MM.1S (cell line): ENCODE measurements at regions not wholly inside any gene's neighbourhood (a gene's known extent, or its start where the extent isn't known, plus 50 kb on each side); places are given as distances from the start of the nearest gene placed in this dataset.
"Not testable (repeated sequence)": the region's sequence is repeated elsewhere in the genome, so short reads cannot be mapped to it uniquely, and the experiment has no call there.

ENCODE experiments used
- CTCF ChIP-seq: fragments of 300-600 bp; sonication (generic); IDR thresholded peaks from 2 replicates; pipeline ENCODE4 v1.5.1; 2016; ENCODE audit warnings: antibody characterized with exemption, low read length, mixed read lengths
- EZH2 ChIP-seq: fragments of 300-600 bp; sonication (generic); optimal IDR thresholded peaks from 2 replicates; pipeline ENCODE3; 2017; ENCODE audit warnings: low read depth, mild to moderate bottlenecking, antibody characterized with exemption, low read length, mixed read lengths
- EZH2phosphoT487 ChIP-seq: fragments of 300-600 bp; sonication (generic); IDR thresholded peaks from 2 replicates; pipeline ENCODE4 v1.6.1; 2018; ENCODE audit warnings: antibody characterized with exemption, low read length

- not testable (repeated sequence) for TF ChIP-seq CTCF, EZH2phosphoT487, EZH2
Measured at GRCh38 chr18:28727189-28727588, 550.3 kb upstream of the CDH2 start.
